Breast epithelium (tissue), 3 donors: ENCODE measurements at regions not wholly inside any gene's neighbourhood (a gene's known extent, or its start where the extent isn't known, plus 50 kb on each side); places are given as distances from the start of the nearest gene placed in this dataset.

Experiments
- POLR2A ChIP-seq: fragments of 450-650 bp; IDR thresholded peaks from one replicate; pipeline ENCODE4 v1.6.1; 2016; ENCODE audit warnings: antibody characterized with exemption, mild to moderate bottlenecking, moderate library complexity
- TF ChIP-seq, protein P1 (sequence below), 3 donors: fragments of 450-650 bp; IDR thresholded peaks; one replicate each; pipeline ENCODE4 v1.5.1; 2016 to 2017; ENCODE audit warnings: antibody characterized with exemption in 3 of 3, mild to moderate bottlenecking in 3 of 3, moderate library complexity in 3 of 3

GRCh38 chr2:11082880-11083279, 72.4 kb upstream of the SLC66A3 start:
- TF ChIP-seq POLR2A, result no peak
- TF ChIP-seq, protein P1, sequence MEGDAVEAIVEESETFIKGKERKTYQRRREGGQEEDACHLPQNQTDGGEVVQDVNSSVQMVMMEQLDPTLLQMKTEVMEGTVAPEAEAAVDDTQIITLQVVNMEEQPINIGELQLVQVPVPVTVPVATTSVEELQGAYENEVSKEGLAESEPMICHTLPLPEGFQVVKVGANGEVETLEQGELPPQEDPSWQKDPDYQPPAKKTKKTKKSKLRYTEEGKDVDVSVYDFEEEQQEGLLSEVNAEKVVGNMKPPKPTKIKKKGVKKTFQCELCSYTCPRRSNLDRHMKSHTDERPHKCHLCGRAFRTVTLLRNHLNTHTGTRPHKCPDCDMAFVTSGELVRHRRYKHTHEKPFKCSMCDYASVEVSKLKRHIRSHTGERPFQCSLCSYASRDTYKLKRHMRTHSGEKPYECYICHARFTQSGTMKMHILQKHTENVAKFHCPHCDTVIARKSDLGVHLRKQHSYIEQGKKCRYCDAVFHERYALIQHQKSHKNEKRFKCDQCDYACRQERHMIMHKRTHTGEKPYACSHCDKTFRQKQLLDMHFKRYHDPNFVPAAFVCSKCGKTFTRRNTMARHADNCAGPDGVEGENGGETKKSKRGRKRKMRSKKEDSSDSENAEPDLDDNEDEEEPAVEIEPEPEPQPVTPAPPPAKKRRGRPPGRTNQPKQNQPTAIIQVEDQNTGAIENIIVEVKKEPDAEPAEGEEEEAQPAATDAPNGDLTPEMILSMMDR (IDR thresholded peaks at IDR 0.05), result no peak
